ENCODE measurements at regions not wholly inside any gene's neighbourhood (a gene's known extent, or its start where the extent isn't known, plus 50 kb on each side); places are given as distances from the start of the nearest gene placed in this dataset.

DNA sequence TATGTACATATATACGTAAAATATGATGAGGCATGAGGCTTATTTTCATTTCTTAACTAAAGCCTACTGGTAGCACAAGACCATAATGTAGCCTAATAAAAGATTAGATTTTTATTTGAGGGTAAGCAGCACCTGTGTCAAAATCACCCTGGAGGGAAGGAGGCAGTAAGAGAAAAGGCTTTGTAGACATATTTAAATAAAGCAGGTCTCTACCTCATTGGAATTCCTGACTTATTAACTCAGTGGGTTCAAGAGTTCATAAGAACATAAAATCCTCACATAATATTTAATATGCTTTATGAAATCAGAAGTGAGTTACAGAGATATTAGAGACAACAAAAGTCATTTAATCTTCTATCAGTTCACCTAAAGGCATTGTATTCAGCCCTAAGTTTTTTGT lies 261.6 kb upstream of the ANKRD50 start:
- H3K4me3 ChIP-seq (ENCODE audit: low read length) = no peak overlapping the region

DNA sequence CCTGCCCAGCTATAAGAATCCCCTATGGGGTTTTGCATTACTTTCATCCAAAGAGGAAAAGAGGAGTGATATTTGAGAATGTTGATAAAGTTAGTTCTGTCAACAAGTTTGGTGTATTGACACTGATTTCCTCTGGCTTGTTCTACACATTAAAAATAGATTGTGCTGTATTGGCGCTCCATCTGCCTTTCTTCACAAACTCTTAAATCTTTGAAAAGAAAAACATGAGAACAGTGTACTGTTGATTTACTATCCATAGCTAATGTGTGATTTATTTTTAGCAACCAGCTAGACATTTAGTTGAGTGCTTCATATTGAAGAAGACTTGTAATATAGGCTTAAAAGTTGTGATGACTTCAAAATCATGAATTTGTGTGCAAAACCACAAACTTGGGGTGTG lies 261.2 kb upstream of the ANKRD50 start:
- H3K36me3 ChIP-seq (replicated peaks; ENCODE audit: low read depth, low read length) = no peaks in the 10 kb centered on the region
- no peak overlapping the region for H3K27ac ChIP-seq (ENCODE audit: low read length)
- no peaks in the 10 kb centered on the region for H3K4me1 ChIP-seq (ENCODE audit: low read length)
- H3K9ac ChIP-seq (ENCODE audit: low read length) = no peak overlapping the region
- no peak overlapping the region for H3K4me2 ChIP-seq (ENCODE audit: low read length)
- H4K20me1 ChIP-seq (ENCODE audit: insufficient read depth, low read length) = no peaks in the 10 kb centered on the region
- H3K9me3 ChIP-seq (ENCODE audit: insufficient read depth, low read length) = no peaks in the 10 kb centered on the region
- no peak overlapping the region for H2AFZ ChIP-seq (ENCODE audit: low read depth, low read length)
- no peaks in the 10 kb centered on the region for H3K79me2 ChIP-seq (ENCODE audit: low read length)
- TF ChIP-seq, protein P1, sequence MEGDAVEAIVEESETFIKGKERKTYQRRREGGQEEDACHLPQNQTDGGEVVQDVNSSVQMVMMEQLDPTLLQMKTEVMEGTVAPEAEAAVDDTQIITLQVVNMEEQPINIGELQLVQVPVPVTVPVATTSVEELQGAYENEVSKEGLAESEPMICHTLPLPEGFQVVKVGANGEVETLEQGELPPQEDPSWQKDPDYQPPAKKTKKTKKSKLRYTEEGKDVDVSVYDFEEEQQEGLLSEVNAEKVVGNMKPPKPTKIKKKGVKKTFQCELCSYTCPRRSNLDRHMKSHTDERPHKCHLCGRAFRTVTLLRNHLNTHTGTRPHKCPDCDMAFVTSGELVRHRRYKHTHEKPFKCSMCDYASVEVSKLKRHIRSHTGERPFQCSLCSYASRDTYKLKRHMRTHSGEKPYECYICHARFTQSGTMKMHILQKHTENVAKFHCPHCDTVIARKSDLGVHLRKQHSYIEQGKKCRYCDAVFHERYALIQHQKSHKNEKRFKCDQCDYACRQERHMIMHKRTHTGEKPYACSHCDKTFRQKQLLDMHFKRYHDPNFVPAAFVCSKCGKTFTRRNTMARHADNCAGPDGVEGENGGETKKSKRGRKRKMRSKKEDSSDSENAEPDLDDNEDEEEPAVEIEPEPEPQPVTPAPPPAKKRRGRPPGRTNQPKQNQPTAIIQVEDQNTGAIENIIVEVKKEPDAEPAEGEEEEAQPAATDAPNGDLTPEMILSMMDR (IDR thresholded peaks at IDR 0.05; ENCODE audit: low read depth, low read length) = no peak
- TF ChIP-seq EZH2phosphoT487 (IDR thresholded peaks at IDR 0.05; ENCODE audit: low read depth) = no peak
- H3K4me3 ChIP-seq (ENCODE audit: low read length) = no peak overlapping the region
- H3K27me3 ChIP-seq (ENCODE audit: low read depth, low read length) = no peaks in the 10 kb centered on the region

More for the DNA sequence above, 261.6 kb upstream of the ANKRD50 start:
- Histone ChIP-seq H3K4me2 (ENCODE audit: low read length) (no peak overlapping the region), H4K20me1 (ENCODE audit: insufficient read depth, low read length) (no peaks in the 10 kb centered on the region), H3K4me1 (ENCODE audit: low read length) (no peaks in the 10 kb centered on the region), H3K36me3 (replicated peaks; ENCODE audit: low read depth, low read length) (no peaks in the 10 kb centered on the region), H3K9me3 (ENCODE audit: insufficient read depth, low read length) (no peaks in the 10 kb centered on the region), H3K9ac (ENCODE audit: low read length) (no peak overlapping the region), H3K27ac (ENCODE audit: low read length) (no peak overlapping the region), H2AFZ (ENCODE audit: low read depth, low read length) (no peak overlapping the region), H3K79me2 (ENCODE audit: low read length) (no peaks in the 10 kb centered on the region), H3K27me3 (ENCODE audit: low read depth, low read length) (no peaks in the 10 kb centered on the region)
- TF ChIP-seq, protein P1 (IDR thresholded peaks at IDR 0.05; ENCODE audit: low read depth, low read length) = no peak
- TF ChIP-seq EZH2phosphoT487 (IDR thresholded peaks at IDR 0.05; ENCODE audit: low read depth) = no peak

DNA sequence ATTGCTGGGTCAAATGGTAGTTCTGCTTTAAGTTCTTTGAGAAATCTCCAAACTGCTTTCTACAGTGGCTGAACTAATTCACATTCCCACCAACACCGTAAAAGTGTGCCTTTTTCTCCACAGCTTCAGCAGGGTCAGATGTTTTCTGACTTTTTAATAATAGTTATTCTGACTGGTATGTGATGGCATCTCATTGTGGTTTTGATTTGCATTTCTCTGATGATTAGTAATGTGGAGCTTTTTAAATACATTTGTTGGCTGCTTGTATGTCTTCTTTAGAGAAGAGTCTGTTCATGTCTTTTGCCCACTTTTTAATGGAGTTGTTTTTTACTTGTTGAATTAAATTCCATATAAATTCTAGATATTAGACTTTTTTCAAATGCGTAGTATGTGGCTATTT lies 257.5 kb upstream of the ANKRD50 start:
- H4K20me1 ChIP-seq (ENCODE audit: insufficient read depth, low read length) = no peaks in the 10 kb centered on the region
- H3K36me3 ChIP-seq (replicated peaks; ENCODE audit: low read depth, low read length) = no peaks in the 10 kb centered on the region
- H2AFZ ChIP-seq (ENCODE audit: low read depth, low read length) = no peak overlapping the region
- no peak overlapping the region for H3K4me2 ChIP-seq (ENCODE audit: low read length)
- no peak overlapping the region for H3K27ac ChIP-seq (ENCODE audit: low read length)
- H3K9ac ChIP-seq (ENCODE audit: low read length) = no peak overlapping the region
- H3K9me3 ChIP-seq (ENCODE audit: insufficient read depth, low read length) = no peaks in the 10 kb centered on the region
- H3K79me2 ChIP-seq (ENCODE audit: low read length) = no peaks in the 10 kb centered on the region
- H3K4me1 ChIP-seq (ENCODE audit: low read length) = no peaks in the 10 kb centered on the region
- TF ChIP-seq, protein P1 (IDR thresholded peaks at IDR 0.05; ENCODE audit: low read depth, low read length) = no peak
- no peak for TF ChIP-seq EZH2phosphoT487 (IDR thresholded peaks at IDR 0.05; ENCODE audit: low read depth)
- H3K27me3 ChIP-seq (ENCODE audit: low read depth, low read length) = no peaks in the 10 kb centered on the region
- no peak overlapping the region for H3K4me3 ChIP-seq (ENCODE audit: low read length)

DNA sequence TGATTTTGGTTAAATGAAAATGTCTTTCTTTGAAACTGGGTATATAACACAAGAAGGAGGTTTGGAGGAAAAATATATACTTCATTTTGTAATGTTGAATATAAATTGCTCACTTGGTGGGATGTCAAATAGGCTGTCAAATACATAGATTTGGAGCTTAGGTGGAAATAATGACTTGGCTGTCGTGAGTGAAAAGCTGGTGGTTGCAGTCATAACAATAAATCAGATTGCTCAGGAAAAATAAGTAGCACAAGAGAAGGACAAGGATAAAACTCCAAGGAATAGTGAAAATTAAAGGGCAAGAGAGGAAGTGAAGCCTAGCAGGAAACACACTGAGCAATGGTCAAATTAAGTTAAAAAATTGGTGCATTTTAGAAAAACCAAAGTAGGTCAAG lies 253.0 kb upstream of the ANKRD50 start:
- H3K9me3 ChIP-seq (ENCODE audit: insufficient read depth, low read length) = peaks cover 14% of the 10 kb centered on the region
- no peak overlapping the region for H3K4me3 ChIP-seq (ENCODE audit: low read length)
- no peaks in the 10 kb centered on the region for H3K4me1 ChIP-seq (ENCODE audit: low read length)
- no peak overlapping the region for H2AFZ ChIP-seq (ENCODE audit: low read depth, low read length)
- H3K4me2 ChIP-seq (ENCODE audit: low read length) = no peak overlapping the region
- no peaks in the 10 kb centered on the region for H3K27me3 ChIP-seq (ENCODE audit: low read depth, low read length)
- H3K27ac ChIP-seq (ENCODE audit: low read length) = no peak overlapping the region
- H3K79me2 ChIP-seq (ENCODE audit: low read length) = no peaks in the 10 kb centered on the region
- H3K9ac ChIP-seq (ENCODE audit: low read length) = no peak overlapping the region
- no peaks in the 10 kb centered on the region for H3K36me3 ChIP-seq (replicated peaks; ENCODE audit: low read depth, low read length)
- TF ChIP-seq, protein P1 (IDR thresholded peaks at IDR 0.05; ENCODE audit: low read depth, low read length) = no peak
- TF ChIP-seq EZH2phosphoT487 (IDR thresholded peaks at IDR 0.05; ENCODE audit: low read depth) = no peak
- H4K20me1 ChIP-seq (ENCODE audit: insufficient read depth, low read length) = no peaks in the 10 kb centered on the region

Data from OCI-LY3 (cell line).